HEK293 (cell line): ENCODE measurements at regions not wholly inside any gene's neighbourhood (a gene's known extent, or its start where the extent isn't known, plus 50 kb on each side); places are given as distances from the start of the nearest gene placed in this dataset.
"Not testable (repeated sequence)": the region's sequence is repeated elsewhere in the genome, so short reads cannot be mapped to it uniquely, and the experiment has no call there.

Experiments used
- CTCF ChIA-PET: fragments of 350-600 bp; formaldehyde crosslinking; extraction: SDS; loops from one replicate; lab custom pipeline; 2021; ENCODE audit warnings: antibody characterized with exemption; lab: Yijun Ruan, JAX
- POLR2A ChIA-PET: fragments of 300-600 bp; formaldehyde crosslinking; extraction: SDS; loops from one replicate; lab custom pipeline; 2020; ENCODE audit warnings: antibody characterized with exemption, inconsistent platforms; lab: Yijun Ruan, JAX
- H3K27ac ChIP-seq: fragments of 200-500 bp; sonication (Bioruptor generic); 2 replicates; pipeline ENCODE4 v1.5.1; 2014; ENCODE audit warnings: low read depth, low read length, control low read depth, inconsistent platforms; ENCODE audit errors: extremely low read depth
- H3K36me3 ChIP-seq, 2 experiments: fragments of 200-500 bp in 1 of 2; sonication (Bioruptor generic) in 1 of 2; 1 replicate in 1 of 2; 2 replicates in 1 of 2; pipeline ENCODE4 v1.5.1; 2014 to 2017; ENCODE audit warnings: inconsistent platforms in 2 of 2, low read length in 2 of 2; ENCODE audit not compliant: control insufficient read depth in 2 of 2, insufficient read depth in 1 of 2
- H3K4me1 ChIP-seq: fragments of 200-500 bp; sonication (Bioruptor generic); 2 replicates; pipeline ENCODE4 v1.5.1; 2014; ENCODE audit warnings: mild to moderate bottlenecking, low read length, inconsistent platforms; ENCODE audit not compliant: control insufficient read depth, insufficient read depth
- H3K4me3 ChIP-seq: 2 replicates; pipeline ENCODE4 v1.5.1; 2011; ENCODE audit warnings: low read depth, mild to moderate bottlenecking, control low read depth, low read length, moderate library complexity
- H3K9me3 ChIP-seq: fragments of 200-500 bp; sonication (Bioruptor generic); 2 replicates; pipeline ENCODE4 v1.5.1; 2014; ENCODE audit warnings: low read depth, low read length, inconsistent platforms; ENCODE audit not compliant: control insufficient read depth, insufficient read depth
- EGR2 ChIP-seq: fragments of 450-650 bp; formaldehyde crosslinking; IDR thresholded peaks from 2 replicates; pipeline ENCODE4 v1.5.1; 2016; ENCODE audit warnings: low read depth, missing biosample characterization, missing genetic modification characterization
- PATZ1 ChIP-seq: fragments of 450-650 bp; formaldehyde crosslinking; IDR thresholded peaks from 2 replicates; pipeline ENCODE4 v1.5.1; 2016; ENCODE audit warnings: missing biosample characterization, missing genetic modification characterization
- SALL2 ChIP-seq: fragments of 450-650 bp; formaldehyde crosslinking; IDR thresholded peaks from 2 replicates; pipeline ENCODE4 v1.5.0; 2017; ENCODE audit warnings: missing biosample characterization, mild to moderate bottlenecking, missing genetic modification characterization, borderline replicate concordance
- SP2 ChIP-seq: fragments of 450-650 bp; formaldehyde crosslinking; IDR thresholded peaks from 2 replicates; pipeline ENCODE4 v1.5.1; 2016; ENCODE audit warnings: missing biosample characterization, missing genetic modification characterization
- YY1 ChIP-seq: fragments of 450-650 bp; formaldehyde crosslinking; IDR thresholded peaks from 2 replicates; pipeline ENCODE4 v1.5.1; 2018; ENCODE audit warnings: missing biosample characterization, missing genetic modification characterization
- ZBTB17 ChIP-seq: fragments of 450-650 bp; formaldehyde crosslinking; IDR thresholded peaks from 2 replicates; pipeline ENCODE4 v1.5.1; 2016; ENCODE audit warnings: missing biosample characterization, missing genetic modification characterization
- ZFHX2 ChIP-seq: fragments of 450-650 bp; formaldehyde crosslinking; conservative IDR thresholded peaks from 2 replicates; pipeline ENCODE4 v1.5.1; 2016; ENCODE audit warnings: missing biosample characterization, missing genetic modification characterization
- ZIC2 ChIP-seq: fragments of 450-650 bp; formaldehyde crosslinking; IDR thresholded peaks from 2 replicates; pipeline ENCODE4 v1.5.1; 2016; ENCODE audit warnings: missing biosample characterization, missing genetic modification characterization
- ZNF10 ChIP-seq: fragments of 450-650 bp; formaldehyde crosslinking; IDR thresholded peaks from 2 replicates; pipeline ENCODE4 v1.5.1; 2017; ENCODE audit warnings: missing biosample characterization, missing genetic modification characterization
- ZNF112 ChIP-seq: fragments of 450-650 bp; formaldehyde crosslinking; IDR thresholded peaks from 2 replicates; pipeline ENCODE4 v1.5.0; 2017; ENCODE audit warnings: missing biosample characterization, missing genetic modification characterization
- ZNF138 ChIP-seq: fragments of 450-650 bp; formaldehyde crosslinking; IDR thresholded peaks from 2 replicates; pipeline ENCODE4 v1.5.1; 2016; ENCODE audit warnings: missing biosample characterization, missing genetic modification characterization, borderline replicate concordance
- ZNF146 ChIP-seq: fragments of 450-650 bp; formaldehyde crosslinking; IDR thresholded peaks from 2 replicates; pipeline ENCODE4 v1.5.1; 2016; ENCODE audit warnings: missing biosample characterization, missing genetic modification characterization
- ZNF155 ChIP-seq: fragments of 450-650 bp; formaldehyde crosslinking; IDR thresholded peaks from 2 replicates; pipeline ENCODE4 v1.5.1; 2016; ENCODE audit warnings: missing biosample characterization, missing genetic modification characterization
- ZNF18 ChIP-seq: fragments of 450-650 bp; formaldehyde crosslinking; IDR thresholded peaks from 2 replicates; pipeline ENCODE4 v1.5.1; 2016; ENCODE audit warnings: missing biosample characterization, missing genetic modification characterization
- ZNF23 ChIP-seq: fragments of 450-650 bp; formaldehyde crosslinking; IDR thresholded peaks from 2 replicates; pipeline ENCODE4 v1.5.1; 2016; ENCODE audit warnings: missing biosample characterization, missing genetic modification characterization, borderline replicate concordance
- ZNF324 ChIP-seq: fragments of 450-650 bp; formaldehyde crosslinking; IDR thresholded peaks from 2 replicates; pipeline ENCODE4 v1.5.1; 2016; ENCODE audit warnings: missing biosample characterization, missing genetic modification characterization
- ZNF501 ChIP-seq: fragments of 450-650 bp; formaldehyde crosslinking; IDR thresholded peaks from 2 replicates; pipeline ENCODE4 v1.5.1; 2016; ENCODE audit warnings: missing biosample characterization, missing genetic modification characterization
- ZNF596 ChIP-seq: fragments of 450-650 bp; IDR thresholded peaks from 2 replicates; pipeline ENCODE4 v1.5.0; 2018; ENCODE audit warnings: missing biosample characterization, mild to moderate bottlenecking, missing genetic modification characterization, moderate library complexity
- ZNF624 ChIP-seq: fragments of 450-650 bp; formaldehyde crosslinking; IDR thresholded peaks from 2 replicates; pipeline ENCODE4 v1.5.1; 2017; ENCODE audit warnings: missing biosample characterization, missing genetic modification characterization
- ZNF629 ChIP-seq: fragments of 450-650 bp; formaldehyde crosslinking; IDR thresholded peaks from 2 replicates; pipeline ENCODE4 v1.5.1; 2017; ENCODE audit warnings: missing biosample characterization, missing genetic modification characterization
- ZNF704 ChIP-seq: fragments of 450-650 bp; formaldehyde crosslinking; IDR thresholded peaks from 2 replicates; pipeline ENCODE4 v1.5.1; 2016; ENCODE audit warnings: missing biosample characterization, missing genetic modification characterization
- ZNF785 ChIP-seq: fragments of 450-650 bp; formaldehyde crosslinking; IDR thresholded peaks from 2 replicates; pipeline ENCODE4 v1.5.1; 2016; ENCODE audit warnings: missing biosample characterization, missing genetic modification characterization
- TF ChIP-seq, protein P1 (sequence below): fragments of 450-650 bp; formaldehyde crosslinking; IDR thresholded peaks from 2 replicates; pipeline ENCODE4 v1.5.1; 2016; ENCODE audit warnings: missing biosample characterization, missing genetic modification characterization
- TF ChIP-seq, protein P2 (sequence below): fragments of 450-650 bp; formaldehyde crosslinking; IDR thresholded peaks from 2 replicates; pipeline ENCODE4 v1.5.1; 2016; ENCODE audit warnings: missing biosample characterization, missing genetic modification characterization
- TF ChIP-seq, protein P3 (sequence below): fragments of 450-650 bp; formaldehyde crosslinking; optimal IDR thresholded peaks from 2 replicates; pipeline ENCODE3; 2016; ENCODE audit warnings: missing biosample characterization, mild to moderate bottlenecking, missing genetic modification characterization

- H3K4me1 ChIP-seq, H3K36me3 ChIP-seq, CTCF ChIA-PET, H3K27ac ChIP-seq, H3K4me3 ChIP-seq, POLR2A ChIA-PET, H3K9me3 ChIP-seq: not testable (repeated sequence)
- peak; percentile 38; the same call in 1 of the 2 replicates for TF ChIP-seq ZNF146 (tag by site-specific recombination)
These were observed 451.6 kb upstream of the PCDH10 start for GRCh38 chr4:132697505-132697904.

DNA sequence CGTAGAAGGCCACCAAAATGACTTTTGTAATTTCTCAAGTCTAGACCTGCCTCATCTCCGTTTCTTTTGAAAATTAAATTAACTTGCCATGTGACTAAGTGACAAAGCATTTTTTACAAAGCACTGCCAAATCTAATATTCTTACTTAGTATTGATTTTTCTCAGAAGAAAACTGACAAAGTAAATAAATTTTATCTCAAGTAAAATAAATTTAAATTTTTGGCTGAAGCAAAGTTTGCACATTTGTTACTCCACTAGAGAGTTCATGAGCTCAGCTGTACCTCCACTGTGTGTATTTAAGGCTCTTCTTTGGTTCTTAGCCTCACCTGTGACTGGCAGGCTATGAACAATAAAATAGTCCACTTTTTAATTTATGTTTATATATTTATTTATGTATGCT, 441.1 kb upstream of the PCDH10 start:
- ChIA-PET POLR2A (no interaction called here), CTCF (no interaction called here)
- Histone ChIP-seq H3K4me3 (no peak overlapping the region), H3K36me3 (no peaks in the 10 kb centered on the region), H3K27ac (no peak overlapping the region), H3K9me3 (no peaks in the 10 kb centered on the region), H3K4me1 (no peaks in the 10 kb centered on the region)
- TF ChIP-seq ZNF596 (tag by site-specific recombination), result no peak
- TF ChIP-seq ZNF704 (tag by site-specific recombination), result no peak
- TF ChIP-seq SALL2 (tag by site-specific recombination), result no peak
- no peak for TF ChIP-seq ZIC2 (tag by site-specific recombination)
- no peak for TF ChIP-seq ZNF785
- TF ChIP-seq, protein P1, sequence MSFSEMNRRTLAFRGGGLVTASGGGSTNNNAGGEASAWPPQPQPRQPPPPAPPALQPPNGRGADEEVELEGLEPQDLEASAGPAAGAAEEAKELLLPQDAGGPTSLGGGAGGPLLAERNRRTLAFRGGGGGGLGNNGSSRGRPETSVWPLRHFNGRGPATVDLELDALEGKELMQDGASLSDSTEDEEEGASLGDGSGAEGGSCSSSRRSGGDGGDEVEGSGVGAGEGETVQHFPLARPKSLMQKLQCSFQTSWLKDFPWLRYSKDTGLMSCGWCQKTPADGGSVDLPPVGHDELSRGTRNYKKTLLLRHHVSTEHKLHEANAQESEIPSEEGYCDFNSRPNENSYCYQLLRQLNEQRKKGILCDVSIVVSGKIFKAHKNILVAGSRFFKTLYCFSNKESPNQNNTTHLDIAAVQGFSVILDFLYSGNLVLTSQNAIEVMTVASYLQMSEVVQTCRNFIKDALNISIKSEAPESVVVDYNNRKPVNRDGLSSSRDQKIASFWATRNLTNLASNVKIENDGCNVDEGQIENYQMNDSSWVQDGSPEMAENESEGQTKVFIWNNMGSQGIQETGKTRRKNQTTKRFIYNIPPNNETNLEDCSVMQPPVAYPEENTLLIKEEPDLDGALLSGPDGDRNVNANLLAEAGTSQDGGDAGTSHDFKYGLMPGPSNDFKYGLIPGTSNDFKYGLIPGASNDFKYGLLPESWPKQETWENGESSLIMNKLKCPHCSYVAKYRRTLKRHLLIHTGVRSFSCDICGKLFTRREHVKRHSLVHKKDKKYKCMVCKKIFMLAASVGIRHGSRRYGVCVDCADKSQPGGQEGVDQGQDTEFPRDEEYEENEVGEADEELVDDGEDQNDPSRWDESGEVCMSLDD (tag by site-specific recombination), result no peak
- TF ChIP-seq ZNF155, result no peak
- no peak for TF ChIP-seq ZFHX2 (tag by site-specific recombination)
- no peak for TF ChIP-seq ZNF23 (tag by site-specific recombination)
- TF ChIP-seq ZNF324 (tag by site-specific recombination), result no peak
- TF ChIP-seq ZNF624 (tag by site-specific recombination), result no peak
- no peak for TF ChIP-seq EGR2
- no peak for TF ChIP-seq ZNF10
- no peak for TF ChIP-seq ZNF112 (tag by site-specific recombination)

DNA sequence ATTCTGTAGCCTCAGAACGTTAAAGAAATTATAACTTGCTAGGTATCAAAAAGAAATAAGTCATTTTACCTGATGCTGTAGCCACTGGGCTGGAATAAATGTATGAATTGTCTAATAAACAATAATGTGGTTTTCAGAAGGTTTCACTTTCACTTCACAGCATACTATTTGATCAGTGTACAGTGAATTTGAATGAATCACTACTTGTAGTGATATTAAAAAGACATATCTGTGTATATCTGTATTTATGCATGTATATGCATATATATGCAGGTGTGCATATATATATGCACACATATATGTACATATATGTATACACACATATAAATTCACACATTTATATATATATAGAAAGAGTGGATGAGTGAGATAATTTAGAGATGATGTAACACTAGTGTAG, 440.0 kb upstream of the PCDH10 start:
- no peak overlapping the region for H3K4me3 ChIP-seq
- H3K27ac ChIP-seq, result no peak overlapping the region
- no peaks in the 10 kb centered on the region for H3K36me3 ChIP-seq
- H3K9me3 ChIP-seq, result no peaks in the 10 kb centered on the region
- CTCF ChIA-PET, result no interaction called here
- POLR2A ChIA-PET, result no interaction called here
- H3K4me1 ChIP-seq, result no peaks in the 10 kb centered on the region
- no peak for TF ChIP-seq ZNF501 (tag by site-specific recombination)
- TF ChIP-seq PATZ1, result no peak
- TF ChIP-seq, protein P2, sequence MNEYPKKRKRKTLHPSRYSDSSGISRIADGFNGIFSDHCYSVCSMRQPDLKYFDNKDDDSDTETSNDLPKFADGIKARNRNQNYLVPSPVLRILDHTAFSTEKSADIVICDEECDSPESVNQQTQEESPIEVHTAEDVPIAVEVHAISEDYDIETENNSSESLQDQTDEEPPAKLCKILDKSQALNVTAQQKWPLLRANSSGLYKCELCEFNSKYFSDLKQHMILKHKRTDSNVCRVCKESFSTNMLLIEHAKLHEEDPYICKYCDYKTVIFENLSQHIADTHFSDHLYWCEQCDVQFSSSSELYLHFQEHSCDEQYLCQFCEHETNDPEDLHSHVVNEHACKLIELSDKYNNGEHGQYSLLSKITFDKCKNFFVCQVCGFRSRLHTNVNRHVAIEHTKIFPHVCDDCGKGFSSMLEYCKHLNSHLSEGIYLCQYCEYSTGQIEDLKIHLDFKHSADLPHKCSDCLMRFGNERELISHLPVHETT (tag by site-specific recombination), result no peak
- TF ChIP-seq ZNF629 (tag by site-specific recombination), result no peak
- TF ChIP-seq, protein P3, sequence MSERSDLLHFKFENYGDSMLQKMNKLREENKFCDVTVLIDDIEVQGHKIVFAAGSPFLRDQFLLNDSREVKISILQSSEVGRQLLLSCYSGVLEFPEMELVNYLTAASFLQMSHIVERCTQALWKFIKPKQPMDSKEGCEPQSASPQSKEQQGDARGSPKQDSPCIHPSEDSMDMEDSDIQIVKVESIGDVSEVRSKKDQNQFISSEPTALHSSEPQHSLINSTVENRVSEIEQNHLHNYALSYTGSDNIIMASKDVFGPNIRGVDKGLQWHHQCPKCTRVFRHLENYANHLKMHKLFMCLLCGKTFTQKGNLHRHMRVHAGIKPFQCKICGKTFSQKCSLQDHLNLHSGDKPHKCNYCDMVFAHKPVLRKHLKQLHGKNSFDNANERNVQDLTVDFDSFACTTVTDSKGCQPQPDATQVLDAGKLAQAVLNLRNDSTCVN (tag by site-specific recombination), result no peak
- no peak for TF ChIP-seq ZNF18
- TF ChIP-seq ZNF138, result no peak
- TF ChIP-seq YY1 (tag by site-specific recombination), result no peak
- no peak for TF ChIP-seq ZBTB17 (tag by site-specific recombination)
- no peak for TF ChIP-seq SP2
